ENCODE measurements at regions not wholly inside any gene's neighbourhood (a gene's known extent, or its start where the extent isn't known, plus 50 kb on each side); places are given as distances from the start of the nearest gene placed in this dataset.

GRCh38 chr6:51283723-51284355, 465.2 kb downstream of the TFAP2B start:
- no peaks in the 10 kb centered on the region for H3K27me3 ChIP-seq (ENCODE audit: control insufficient read depth, insufficient read depth, low read length)
- no peak for TF ChIP-seq CTCF (IDR thresholded peaks at IDR 0.05; ENCODE audit: insufficient read depth, low read length, poor library complexity, severe bottlenecking)
- H3K36me3 ChIP-seq (ENCODE audit: control insufficient read depth, insufficient read depth, low read length): no peaks in the 10 kb centered on the region
- no peak for DNase-seq (ENCODE audit: low read depth)
- no peak overlapping the region for H3K4me3 ChIP-seq (ENCODE audit: low read depth, low read length)

- no peaks in the 10 kb centered on the region for H3K36me3 ChIP-seq (ENCODE audit: control insufficient read depth, insufficient read depth, low read length)
- no peaks in the 10 kb centered on the region for H3K27me3 ChIP-seq (ENCODE audit: control insufficient read depth, insufficient read depth, low read length)
- no peak for DNase-seq (ENCODE audit: low read depth)
- no peak for TF ChIP-seq CTCF (IDR thresholded peaks at IDR 0.05; ENCODE audit: insufficient read depth, low read length, poor library complexity, severe bottlenecking)
- no peak overlapping the region for H3K4me3 ChIP-seq (ENCODE audit: low read depth, low read length)
Measured at GRCh38 chr6:51285876-51286275, 467.2 kb downstream of the TFAP2B start.

GRCh38 chr6:51289041-51289440, 470.4 kb downstream of the TFAP2B start:
- Histone ChIP-seq H3K27me3 (ENCODE audit: control insufficient read depth, insufficient read depth, low read length) (no peaks in the 10 kb centered on the region), H3K4me3 (ENCODE audit: low read depth, low read length) (no peak overlapping the region), H3K36me3 (ENCODE audit: control insufficient read depth, insufficient read depth, low read length) (no peaks in the 10 kb centered on the region)
- TF ChIP-seq CTCF (IDR thresholded peaks at IDR 0.05; ENCODE audit: insufficient read depth, low read length, poor library complexity, severe bottlenecking): no peak
- DNase-seq (ENCODE audit: low read depth): no peak

- Histone ChIP-seq H3K36me3 (ENCODE audit: control insufficient read depth, insufficient read depth, low read length) (no peaks in the 10 kb centered on the region), H3K27me3 (ENCODE audit: control insufficient read depth, insufficient read depth, low read length) (no peaks in the 10 kb centered on the region), H3K4me3 (ENCODE audit: low read depth, low read length) (no peak overlapping the region)
- DNase-seq (ENCODE audit: low read depth): peak; percentile 16
- no peak for TF ChIP-seq CTCF (IDR thresholded peaks at IDR 0.05; ENCODE audit: insufficient read depth, low read length, poor library complexity, severe bottlenecking)
Measured at GRCh38 chr6:51292659-51293058, 474.0 kb downstream of the TFAP2B start.

- DNase-seq (ENCODE audit: low read depth): no peak
- no peak overlapping the region for H3K4me3 ChIP-seq (ENCODE audit: low read depth, low read length)
Measured at GRCh38 chr6:51299621-51300380, 481.1 kb downstream of the TFAP2B start.

More at GRCh38 chr6:51299621-51300380, 481.1 kb downstream of the TFAP2B start:
- no peaks in the 10 kb centered on the region for H3K36me3 ChIP-seq (ENCODE audit: control insufficient read depth, insufficient read depth, low read length)
- no peaks in the 10 kb centered on the region for H3K27me3 ChIP-seq (ENCODE audit: control insufficient read depth, insufficient read depth, low read length)
- TF ChIP-seq CTCF (IDR thresholded peaks at IDR 0.05; ENCODE audit: insufficient read depth, low read length, poor library complexity, severe bottlenecking): no peak
